ENCODE measurements at regions not wholly inside any gene's neighbourhood (a gene's known extent, or its start where the extent isn't known, plus 50 kb on each side); places are given as distances from the start of the nearest gene placed in this dataset.

DNA sequence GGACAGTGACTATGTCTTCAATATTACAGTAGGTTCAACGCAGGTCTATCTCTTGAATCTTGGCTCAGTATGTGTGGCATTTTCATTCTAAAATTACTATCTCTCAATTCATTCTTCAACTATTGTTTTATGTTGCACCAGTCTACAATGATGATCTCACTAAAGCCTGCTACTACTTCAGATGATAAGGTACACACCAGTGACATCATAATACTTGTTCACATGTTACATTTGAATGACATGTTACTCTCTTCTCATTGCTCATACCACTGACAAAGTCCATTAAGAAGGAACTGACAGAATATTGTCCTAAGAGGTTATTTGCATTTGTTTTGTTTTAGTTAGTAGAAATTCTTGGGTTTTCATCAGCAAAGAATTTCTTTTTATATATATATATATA, 165.2 kb upstream of the ST8SIA4 start:
- Histone ChIP-seq H3K4me3 (ENCODE audit: low read length) (no peak overlapping the region), H3K36me3 (ENCODE audit: control insufficient read depth, low read length) (no peaks in the 10 kb centered on the region), H3K9me2 (replicated peaks; ENCODE audit: control insufficient read depth, low read length) (no peaks in the 10 kb centered on the region), H3K27ac (ENCODE audit: low read depth, low read length) (no peak overlapping the region), H4K20me1 (ENCODE audit: control insufficient read depth, insufficient read depth, low read depth, low read length) (no peaks in the 10 kb centered on the region), H3K79me2 (ENCODE audit: control insufficient read depth, low read length) (no peaks in the 10 kb centered on the region), H3K4me1 (ENCODE audit: control insufficient read depth, low read length) (no peaks in the 10 kb centered on the region), H3K4me2 (ENCODE audit: low read length) (no peak overlapping the region), H3K9me3 (ENCODE audit: control insufficient read depth, insufficient read depth, low read length) (no peaks in the 10 kb centered on the region), H3F3A (ENCODE audit: control insufficient read depth, insufficient read depth) (no peaks in the 10 kb centered on the region), H3K27me3 (ENCODE audit: control insufficient read depth, low read length) (no peaks in the 10 kb centered on the region)
- TF ChIP-seq, protein P1, sequence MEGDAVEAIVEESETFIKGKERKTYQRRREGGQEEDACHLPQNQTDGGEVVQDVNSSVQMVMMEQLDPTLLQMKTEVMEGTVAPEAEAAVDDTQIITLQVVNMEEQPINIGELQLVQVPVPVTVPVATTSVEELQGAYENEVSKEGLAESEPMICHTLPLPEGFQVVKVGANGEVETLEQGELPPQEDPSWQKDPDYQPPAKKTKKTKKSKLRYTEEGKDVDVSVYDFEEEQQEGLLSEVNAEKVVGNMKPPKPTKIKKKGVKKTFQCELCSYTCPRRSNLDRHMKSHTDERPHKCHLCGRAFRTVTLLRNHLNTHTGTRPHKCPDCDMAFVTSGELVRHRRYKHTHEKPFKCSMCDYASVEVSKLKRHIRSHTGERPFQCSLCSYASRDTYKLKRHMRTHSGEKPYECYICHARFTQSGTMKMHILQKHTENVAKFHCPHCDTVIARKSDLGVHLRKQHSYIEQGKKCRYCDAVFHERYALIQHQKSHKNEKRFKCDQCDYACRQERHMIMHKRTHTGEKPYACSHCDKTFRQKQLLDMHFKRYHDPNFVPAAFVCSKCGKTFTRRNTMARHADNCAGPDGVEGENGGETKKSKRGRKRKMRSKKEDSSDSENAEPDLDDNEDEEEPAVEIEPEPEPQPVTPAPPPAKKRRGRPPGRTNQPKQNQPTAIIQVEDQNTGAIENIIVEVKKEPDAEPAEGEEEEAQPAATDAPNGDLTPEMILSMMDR (IDR thresholded peaks at IDR 0.05; ENCODE audit: low read depth, low read length, poor library complexity, severe bottlenecking): no peak
- TF ChIP-seq EZH2phosphoT487 (IDR thresholded peaks at IDR 0.05; ENCODE audit: borderline replicate concordance, low read length): no peak

DNA sequence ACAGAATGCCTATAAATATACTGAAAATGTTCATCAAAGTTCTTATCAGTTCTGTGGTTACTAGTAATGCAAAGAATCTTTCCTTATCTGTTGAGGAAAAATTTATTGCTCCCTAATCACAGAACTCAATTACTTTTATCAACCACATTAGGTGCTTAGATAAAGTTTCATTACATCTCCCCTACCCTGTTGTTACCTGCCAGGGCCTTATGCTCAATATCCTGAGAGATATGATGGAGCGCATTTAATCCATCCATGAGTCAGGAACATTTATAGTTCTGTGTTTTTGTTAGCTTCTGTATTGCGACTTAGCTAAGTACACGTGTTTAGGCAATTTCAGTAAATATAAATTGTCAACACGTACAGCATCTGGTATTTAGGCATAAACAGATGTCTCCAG, 164.3 kb upstream of the ST8SIA4 start:
- Histone ChIP-seq H3K9me2 (replicated peaks; ENCODE audit: control insufficient read depth, low read length) (no peaks in the 10 kb centered on the region), H3K9me3 (ENCODE audit: control insufficient read depth, insufficient read depth, low read length) (peaks cover 4% of the 10 kb centered on the region; the same call in 1 of the 2 replicates), H3F3A (ENCODE audit: control insufficient read depth, insufficient read depth) (no peaks in the 10 kb centered on the region), H3K4me1 (ENCODE audit: control insufficient read depth, low read length) (no peaks in the 10 kb centered on the region), H3K36me3 (ENCODE audit: control insufficient read depth, low read length) (no peaks in the 10 kb centered on the region), H3K79me2 (ENCODE audit: control insufficient read depth, low read length) (no peaks in the 10 kb centered on the region), H3K4me3 (ENCODE audit: low read length) (no peak overlapping the region), H3K27ac (ENCODE audit: low read depth, low read length) (no peak overlapping the region), H3K4me2 (ENCODE audit: low read length) (no peak overlapping the region), H3K27me3 (ENCODE audit: control insufficient read depth, low read length) (no peaks in the 10 kb centered on the region), H4K20me1 (ENCODE audit: control insufficient read depth, insufficient read depth, low read depth, low read length) (no peaks in the 10 kb centered on the region)
- TF ChIP-seq, protein P1 (IDR thresholded peaks at IDR 0.05; ENCODE audit: low read depth, low read length, poor library complexity, severe bottlenecking): no peak
- no peak for TF ChIP-seq EZH2phosphoT487 (IDR thresholded peaks at IDR 0.05; ENCODE audit: borderline replicate concordance, low read length)

DNA sequence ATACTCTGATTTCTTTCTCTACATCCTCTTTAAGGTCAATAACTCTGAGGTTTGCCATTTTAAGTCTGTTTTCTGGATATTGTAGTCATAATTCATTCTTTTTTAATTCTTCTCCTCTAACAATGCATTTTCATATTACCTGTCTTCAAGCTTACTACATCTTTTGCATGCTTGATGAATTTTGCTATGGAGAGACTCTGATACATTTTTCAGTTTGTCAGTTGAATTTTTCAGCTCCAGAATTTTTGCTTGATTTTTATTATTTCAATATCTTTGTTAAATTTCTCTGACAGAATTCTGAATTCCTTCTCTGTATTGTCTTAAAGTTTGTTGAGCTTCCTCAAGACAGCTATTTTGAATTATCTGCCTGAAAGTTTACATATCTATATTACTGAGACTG, 159.8 kb upstream of the ST8SIA4 start:
- Histone ChIP-seq H3K27me3 (ENCODE audit: control insufficient read depth, low read length) (no peaks in the 10 kb centered on the region), H3K9me3 (ENCODE audit: control insufficient read depth, insufficient read depth, low read length) (peaks cover 4% of the 10 kb centered on the region; the same call in 1 of the 2 replicates), H3K79me2 (ENCODE audit: control insufficient read depth, low read length) (no peaks in the 10 kb centered on the region), H3K4me1 (ENCODE audit: control insufficient read depth, low read length) (no peaks in the 10 kb centered on the region), H3K4me2 (ENCODE audit: low read length) (no peak overlapping the region), H3K36me3 (ENCODE audit: control insufficient read depth, low read length) (no peaks in the 10 kb centered on the region), H3K4me3 (ENCODE audit: low read length) (no peak overlapping the region), H3F3A (ENCODE audit: control insufficient read depth, insufficient read depth) (no peaks in the 10 kb centered on the region), H3K27ac (ENCODE audit: low read depth, low read length) (no peak overlapping the region), H3K9me2 (replicated peaks; ENCODE audit: control insufficient read depth, low read length) (no peaks in the 10 kb centered on the region), H4K20me1 (ENCODE audit: control insufficient read depth, insufficient read depth, low read depth, low read length) (no peaks in the 10 kb centered on the region)
- no peak for TF ChIP-seq EZH2phosphoT487 (IDR thresholded peaks at IDR 0.05; ENCODE audit: borderline replicate concordance, low read length)
- TF ChIP-seq, protein P1 (IDR thresholded peaks at IDR 0.05; ENCODE audit: low read depth, low read length, poor library complexity, severe bottlenecking): no peak

DNA sequence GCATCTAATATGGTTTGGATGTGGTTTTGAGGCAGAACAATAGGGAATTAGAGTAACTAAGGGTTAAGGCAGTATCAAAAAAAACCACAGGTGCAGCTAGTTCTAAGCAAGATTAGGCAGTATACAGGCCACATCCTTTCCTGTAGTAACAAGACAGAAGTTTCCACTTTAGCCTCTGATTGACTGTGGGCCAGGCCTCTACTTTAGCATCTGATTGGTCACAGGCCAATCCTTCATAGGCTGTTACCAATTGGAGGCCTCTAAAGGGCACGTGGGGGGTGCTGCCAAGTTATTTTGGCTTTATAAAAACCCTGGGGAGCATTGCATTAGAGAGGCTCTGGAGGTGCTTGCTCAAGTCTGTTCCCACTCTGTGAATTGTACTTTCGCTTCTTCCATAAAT, 144.1 kb upstream of the ST8SIA4 start:
- Histone ChIP-seq H3K4me2 (ENCODE audit: low read length) (no peak overlapping the region), H3K79me2 (ENCODE audit: control insufficient read depth, low read length) (no peaks in the 10 kb centered on the region), H3K27me3 (ENCODE audit: control insufficient read depth, low read length) (no peaks in the 10 kb centered on the region), H3K36me3 (ENCODE audit: control insufficient read depth, low read length) (no peaks in the 10 kb centered on the region), H3K27ac (ENCODE audit: low read depth, low read length) (no peak overlapping the region), H3F3A (ENCODE audit: control insufficient read depth, insufficient read depth) (no peaks in the 10 kb centered on the region), H3K9me3 (ENCODE audit: control insufficient read depth, insufficient read depth, low read length) (no peaks in the 10 kb centered on the region), H3K4me1 (ENCODE audit: control insufficient read depth, low read length) (no peaks in the 10 kb centered on the region), H4K20me1 (ENCODE audit: control insufficient read depth, insufficient read depth, low read depth, low read length) (no peaks in the 10 kb centered on the region), H3K9me2 (replicated peaks; ENCODE audit: control insufficient read depth, low read length) (no peaks in the 10 kb centered on the region), H3K4me3 (ENCODE audit: low read length) (no peak overlapping the region)
- TF ChIP-seq, protein P1 (IDR thresholded peaks at IDR 0.05; ENCODE audit: low read depth, low read length, poor library complexity, severe bottlenecking): no peak
- no peak for TF ChIP-seq EZH2phosphoT487 (IDR thresholded peaks at IDR 0.05; ENCODE audit: borderline replicate concordance, low read length)

All from DOHH2 (cell line).